Spleen (tissue), 11 donors: ENCODE measurements at regions not wholly inside any gene's neighbourhood (a gene's known extent, or its start where the extent isn't known, plus 50 kb on each side); places are given as distances from the start of the nearest gene placed in this dataset.
"Not testable (repeated sequence)": the region's sequence is repeated elsewhere in the genome, so short reads cannot be mapped to it uniquely, and the experiment has no call there.

ENCODE experiments used
- DNase-seq: peaks from one replicate; pipeline ENCODE4 v3.0.0-alpha.2; 2020
- H3K27ac ChIP-seq, 8 donors: fragments of 200-600 bp; sonication (generic) in 7 of 8; 1 replicate in 4 of 8; 2 replicates in 4 of 8; pipeline versions ENCODE4 v1.5.0 to v1.8.0; 2016 to 2021; ENCODE audit warnings: inconsistent platforms in 4 of 8, mild to moderate bottlenecking in 4 of 8, moderate library complexity in 1 of 8
- H3K27me3 ChIP-seq, 7 donors: fragments of 200-600 bp; sonication (generic) in 6 of 7; replicated peaks in 1 of 7; 1 replicate in 4 of 7; 2 replicates in 3 of 7; pipeline versions ENCODE4 v1.5.0 to v1.8.0; 2016 to 2021; ENCODE audit warnings: inconsistent platforms in 3 of 7, mild to moderate bottlenecking in 1 of 7
- H3K36me3 ChIP-seq, 6 donors: fragments of 200-600 bp; sonication (generic) in 5 of 6; 1 replicate in 4 of 6; 2 replicates in 2 of 6; pipeline versions ENCODE4 v1.5.0 to v1.8.0; 2016 to 2021; ENCODE audit warnings: inconsistent platforms in 2 of 6
- H3K4me1 ChIP-seq, 6 donors: fragments of 200-600 bp; sonication (generic) in 5 of 6; 1 replicate in 3 of 6; 2 replicates in 3 of 6; pipeline versions ENCODE4 v1.5.0 to v1.8.0; 2016 to 2021; ENCODE audit warnings: inconsistent platforms in 3 of 6
- H3K4me3 ChIP-seq, 8 donors: fragments of 200-600 bp; sonication (generic) in 7 of 8; 1 replicate in 4 of 8; 2 replicates in 4 of 8; pipeline versions ENCODE4 v1.5.0 to v1.8.0; 2016 to 2021; ENCODE audit warnings: inconsistent platforms in 4 of 8, mild to moderate bottlenecking in 4 of 8, moderate library complexity in 2 of 8
- H3K9me3 ChIP-seq, 8 donors: fragments of 200-600 bp; sonication (generic) in 7 of 8; 1 replicate in 4 of 8; 2 replicates in 4 of 8; pipeline versions ENCODE4 v1.5.0 to v1.8.0; 2016 to 2021; ENCODE audit warnings: inconsistent platforms in 4 of 8
- CTCF ChIP-seq, 11 experiments: fragments of 200-600 bp in 7 of 11; fragments of 450-650 bp in 4 of 11; sonication (generic) in 4 of 11; IDR thresholded peaks in 8 of 11; conservative IDR thresholded peaks in 3 of 11; 1 replicate in 7 of 11; 2 replicates in 4 of 11; pipeline versions ENCODE4 v1.4.0 to v1.8.0; 2016 to 2021; ENCODE audit warnings: antibody characterized with exemption in 11 of 11, inconsistent platforms in 4 of 11, mild to moderate bottlenecking in 1 of 11
- POLR2A ChIP-seq, 3 donors: fragments of 450-650 bp; IDR thresholded peaks; one replicate each; pipeline ENCODE4 v1.5.1; 2017; ENCODE audit warnings: antibody characterized with exemption in 3 of 3, mild to moderate bottlenecking in 1 of 3
- POLR2AphosphoS5 ChIP-seq, 3 donors: sonication (generic); formaldehyde crosslinking; IDR thresholded peaks; one replicate each; pipeline ENCODE4 v1.5.1; 2017; ENCODE audit warnings: antibody characterized with exemption in 3 of 3
- WGBS, 5 donors: extraction: QIAGEN DNeasy Blood & Tissue Kit in 3 of 5; methylation state at CpG; one replicate each; pipeline versions ENCODE4 v1.1.5 to v1.1.7; 2013 to 2018; 5-methylcytosine and 5-hydroxymethylcytosine counted together
- intact Hi-C: fragments of 100-400 bp; cut with DNase I; formaldehyde crosslinking; loops from one replicate; pipeline ENCODE4 v1.15.0; 2023; ENCODE audit warnings: low total_unique reads
- donor health status: healthy with polysubstance abuse.
- donor health status: DM: no; HTN: no; CAD: no; lungs with moderate emphysema.
- donor health status: DM: no; HTN: no; CAD: no.
- donor health status: Bipolar disorder and iron deficiency.
- donor health status: healthy.
- donor health status: DM: no; HTN: no; CAD: no.
- donor health status: DM: yes; HTN: yes; CAD: no.

GRCh38 chr14:37673439-37673838, 78.0 kb downstream of the TTC6 start:
- no peak overlapping the region for H3K4me3 ChIP-seq
- H3K36me3 ChIP-seq = no peaks in the 10 kb centered on the region
- TF ChIP-seq CTCF (IDR thresholded peaks at IDR 0.05 in 8 of 11, conservative IDR thresholded peaks at IDR 0.05 in 3 of 11) = no peak
- TF ChIP-seq POLR2A (IDR thresholded peaks at IDR 0.05) = no peak
- no peak for TF ChIP-seq POLR2AphosphoS5 (IDR thresholded peaks at IDR 0.05)
- 47 to 79% (median 70%) methylated on average over 1 of the region's 1 CpG for WGBS, 5 donors
- no peaks in the 10 kb centered on the region for H3K4me1 ChIP-seq
- intact Hi-C loops = no loop called here
- H3K9me3 ChIP-seq = no peaks in the 10 kb centered on the region
- no peaks in the 10 kb centered on the region for H3K27me3 ChIP-seq
- H3K27ac ChIP-seq = no peak overlapping the region
- no peak for DNase-seq

GRCh38 chr14:37678916-37679315, 83.5 kb downstream of the TTC6 start:
- intact Hi-C loops = no loop called here
- Histone ChIP-seq H3K4me3 (no peak overlapping the region), H3K27ac (no peak overlapping the region), H3K36me3 (no peaks in the 10 kb centered on the region), H3K4me1 (no peaks in the 10 kb centered on the region), H3K27me3 (no peaks in the 10 kb centered on the region), H3K9me3 (no peaks in the 10 kb centered on the region)
- TF ChIP-seq CTCF (IDR thresholded peaks at IDR 0.05 in 8 of 11, conservative IDR thresholded peaks at IDR 0.05 in 3 of 11) (no peak), POLR2AphosphoS5 (IDR thresholded peaks at IDR 0.05) (no peak), POLR2A (IDR thresholded peaks at IDR 0.05) (no peak)
- 88 to 92% (median 89%) methylated on average over 3 of the region's 3 CpGs for WGBS, 5 donors
- DNase-seq = no peak

GRCh38 chr14:37681486-37681885, 86.1 kb downstream of the TTC6 start:
- Histone ChIP-seq H3K9me3 (no peaks in the 10 kb centered on the region), H3K27me3 (no peaks in the 10 kb centered on the region), H3K4me3 (no peak overlapping the region), H3K27ac (no peak overlapping the region), H3K36me3 (no peaks in the 10 kb centered on the region), H3K4me1 (no peaks in the 10 kb centered on the region)
- no peak for TF ChIP-seq POLR2AphosphoS5 (IDR thresholded peaks at IDR 0.05)
- TF ChIP-seq POLR2A (IDR thresholded peaks at IDR 0.05) = no peak
- no peak for TF ChIP-seq CTCF (IDR thresholded peaks at IDR 0.05 in 8 of 11, conservative IDR thresholded peaks at IDR 0.05 in 3 of 11)
- DNase-seq = no peak
- intact Hi-C loops = no loop called here
- 89 to 99% (median 98%) methylated on average over 3 of the region's 3 CpGs for WGBS, 5 donors

- H3K27me3 ChIP-seq, H3K4me3 ChIP-seq, H3K36me3 ChIP-seq, DNase-seq, H3K27ac ChIP-seq, intact Hi-C loops, H3K4me1 ChIP-seq: not testable (repeated sequence)
- peaks cover 0 to 40% (median 30%) of the 10 kb centered on the region in 8 donors for H3K9me3 ChIP-seq
Observed at GRCh38 chr14:37692680-37693079, 97.3 kb downstream of the TTC6 start.

- intact Hi-C loops = not testable (repeated sequence)
- WGBS, 5 donors = 67 to 92% (median 80%) methylated on average over 1 of the region's 1 CpG
Observed at GRCh38 chr14:37693420-37693819, 98.0 kb downstream of the TTC6 start.

More at GRCh38 chr14:37693420-37693819, 98.0 kb downstream of the TTC6 start:
- H3K27me3 ChIP-seq, H3K4me3 ChIP-seq, H3K4me1 ChIP-seq, DNase-seq, H3K36me3 ChIP-seq, H3K27ac ChIP-seq: not testable (repeated sequence)
- H3K9me3 ChIP-seq = peaks cover 0 to 33% (median 29%) of the 10 kb centered on the region in 8 donors
